HepG2 (cell line): ENCODE measurements at regions not wholly inside any gene's neighbourhood (a gene's known extent, or its start where the extent isn't known, plus 50 kb on each side); places are given as distances from the start of the nearest gene placed in this dataset.

Source experiments
- ATAC-seq: fragments of 200-7000 bp; cut with Tn5 transposase; 3 replicates; pipeline ENCODE4 v1.9.1; 2020; ENCODE audit warnings: mild to moderate bottlenecking, moderate library complexity
- BruUV-seq: library from RNA; stranded (reverse); fragments of 400-500 nt; replicated peaks from 2 replicates; lab custom pipeline; 2021; lab: Mats Ljungman, UMichigan
- CTCF ChIA-PET: fragments of 300-600 bp; formaldehyde crosslinking; extraction: SDS; loops from one replicate; lab custom pipeline; 2021; ENCODE audit warnings: low total read pairs, inconsistent platforms, low intra/inter-chr PET ratio; lab: Yijun Ruan, JAX
- POLR2A ChIA-PET: fragments of 350-600 bp; sonication (Branson Sonifier 250); formaldehyde crosslinking; loops from one replicate; lab custom pipeline; 2020; ENCODE audit warnings: antibody characterized with exemption, inconsistent platforms; lab: Yijun Ruan, JAX
- DNase-seq: peaks from one replicate; pipeline ENCODE4 v3.0.0-alpha.2; 2015; ENCODE audit warnings: low spot score
- FAIRE-seq: peaks from 3 replicates; lab custom pipeline; 2011; peaks lifted over from hg19 to GRCh38; lab: Jason Lieb, UNC
- H2AFZ ChIP-seq: one replicate; pipeline ENCODE4 v1.6.1; 2011; ENCODE audit warnings: low read length, inconsistent platforms
- H3K27ac ChIP-seq: fragments of 300-600 bp; 3 replicates; pipeline ENCODE4 v1.8.0; 2011; ENCODE audit warnings: mixed run types, mild to moderate bottlenecking, mixed read lengths, low read length, inconsistent platforms; ENCODE audit not compliant: insufficient read depth; ENCODE audit errors: extremely low read length
- H3K27me3 ChIP-seq, 2 experiments: fragments of 200-600 bp in 1 of 2; 2 replicates in 1 of 2; 3 replicates in 1 of 2; pipeline versions ENCODE4 v1.6.0 to v1.8.0; 2011; ENCODE audit warnings: low read length in 2 of 2, mild to moderate bottlenecking in 2 of 2, moderate library complexity in 2 of 2, inconsistent platforms in 1 of 2; ENCODE audit not compliant: insufficient read depth in 2 of 2, control insufficient read depth in 1 of 2
- H3K36me3 ChIP-seq, 2 experiments: fragments of 200-600 bp in 1 of 2; replicated peaks in 1 of 2; 2 replicates in 1 of 2; 3 replicates in 1 of 2; pipeline versions ENCODE4 v1.5.1 to v1.8.0; 2011; ENCODE audit warnings: low read length in 2 of 2, inconsistent platforms in 1 of 2; ENCODE audit not compliant: insufficient read depth in 2 of 2, control insufficient read depth in 1 of 2
- H3K4me1 ChIP-seq: 2 replicates; pipeline ENCODE4 v1.5.1; 2012; ENCODE audit warnings: low read length, inconsistent platforms; ENCODE audit not compliant: insufficient read depth
- H3K4me2 ChIP-seq: 2 replicates; pipeline ENCODE4 v1.6.0; 2011; ENCODE audit warnings: low read depth, low read length, inconsistent platforms
- H3K4me3 ChIP-seq, 3 experiments: fragments of 200-600 bp in 1 of 3; sonication (generic), shearing (Covaris generic) in 1 of 3; replicated peaks in 1 of 3; 2 replicates each; pipeline ENCODE4 v1.5.1; 2011 to 2016; ENCODE audit warnings: low read length in 3 of 3, inconsistent platforms in 2 of 3, low read depth in 2 of 3, mild to moderate bottlenecking in 2 of 3, control low read depth in 1 of 3, mixed read lengths in 1 of 3; ENCODE audit not compliant: insufficient read depth in 1 of 3
- H3K79me2 ChIP-seq: one replicate; pipeline ENCODE4 v1.6.1; 2011; ENCODE audit warnings: low read length, inconsistent platforms; ENCODE audit not compliant: insufficient read depth
- H3K9ac ChIP-seq: 2 replicates; pipeline ENCODE4 v1.6.0; 2011; ENCODE audit warnings: mild to moderate bottlenecking, low read depth, low read length, inconsistent platforms; ENCODE audit not compliant: insufficient read depth
- H3K9me3 ChIP-seq: 2 replicates; pipeline ENCODE4 v1.5.1; 2012; ENCODE audit warnings: mild to moderate bottlenecking, low read length
- H4K20me1 ChIP-seq: 2 replicates; pipeline ENCODE4 v1.6.0; 2011; ENCODE audit warnings: inconsistent platforms, mild to moderate bottlenecking, low read length, moderate library complexity; ENCODE audit not compliant: insufficient read depth
- ADNP ChIP-seq: sonication (generic); formaldehyde crosslinking; IDR thresholded peaks from 2 replicates; pipeline ENCODE4 v1.4.0; 2020; ENCODE audit warnings: missing genetic modification reagents
- NR1H2 ChIP-seq: sonication (generic); formaldehyde crosslinking; IDR thresholded peaks from 2 replicates; pipeline ENCODE4 v1.8.1; 2022; ENCODE audit warnings: low read depth, missing genetic modification reagents, borderline replicate concordance
- PRMT3 ChIP-seq: sonication (generic); formaldehyde crosslinking; IDR thresholded peaks from 2 replicates; pipeline ENCODE4 v1.8.1; 2022; ENCODE audit warnings: low read depth, mild to moderate bottlenecking, moderate library complexity, missing genetic modification reagents, borderline replicate concordance
- STAT5B ChIP-seq: sonication (generic); formaldehyde crosslinking; IDR thresholded peaks from 2 replicates; pipeline ENCODE4 v1.4.0; 2020; ENCODE audit warnings: missing genetic modification reagents
- ZNF205 ChIP-seq: IDR thresholded peaks from 2 replicates; pipeline ENCODE4 v1.6.1; 2018; ENCODE audit warnings: missing biosample characterization, missing genetic modification reagents
- ZNF253 ChIP-seq: sonication (generic); formaldehyde crosslinking; IDR thresholded peaks from 2 replicates; pipeline ENCODE4 v1.8.0; 2022; ENCODE audit warnings: mild to moderate bottlenecking, missing genetic modification reagents, borderline replicate concordance
- ZNF34 ChIP-seq: sonication (generic); formaldehyde crosslinking; IDR thresholded peaks from 2 replicates; pipeline ENCODE4 v1.4.0; 2020; ENCODE audit warnings: mild to moderate bottlenecking, missing genetic modification reagents, borderline replicate concordance
- WGBS: methylation state at CpG from one replicate; pipeline ENCODE4 v1.1.6; 2017; ENCODE audit warnings: low lambda C conversion rate; 5-methylcytosine and 5-hydroxymethylcytosine counted together
- in situ Hi-C: cut with HindIII; loops from 2 replicates; pipeline ENCODE4 v1.10.0; 2017; ENCODE audit warnings: low pct_unique_long_range_greater_than_20kb; ENCODE audit not compliant: extremely low pct_ligation_motif_present
- intact Hi-C: fragments of 100-400 bp; cut with micrococcal nuclease; formaldehyde crosslinking; loops from one replicate; pipeline ENCODE4 v1.10.0; 2022; ENCODE audit not compliant: unreplicated experiment
- TF ChIP-seq, protein P1 (sequence below): sonication (generic); formaldehyde crosslinking; IDR thresholded peaks from 2 replicates; pipeline ENCODE4 v1.5.0; 2020; ENCODE audit warnings: mild to moderate bottlenecking, low read depth, missing genetic modification reagents, borderline replicate concordance
- TF ChIP-seq, protein P2 (sequence below): sonication (generic); formaldehyde crosslinking; IDR thresholded peaks from 2 replicates; pipeline ENCODE4 v1.4.0; 2020; ENCODE audit warnings: missing genetic modification reagents
- TF ChIP-seq, protein P3 (sequence below): sonication (generic); formaldehyde crosslinking; IDR thresholded peaks from 2 replicates; pipeline ENCODE4 v1.5.1; 2020; ENCODE audit warnings: mild to moderate bottlenecking, moderate library complexity, missing genetic modification reagents
- TF ChIP-seq, protein P4 (sequence below): sonication (generic); formaldehyde crosslinking; conservative IDR thresholded peaks from 2 replicates; pipeline ENCODE4 v1.8.0; 2022; ENCODE audit warnings: missing genetic modification reagents

DNA sequence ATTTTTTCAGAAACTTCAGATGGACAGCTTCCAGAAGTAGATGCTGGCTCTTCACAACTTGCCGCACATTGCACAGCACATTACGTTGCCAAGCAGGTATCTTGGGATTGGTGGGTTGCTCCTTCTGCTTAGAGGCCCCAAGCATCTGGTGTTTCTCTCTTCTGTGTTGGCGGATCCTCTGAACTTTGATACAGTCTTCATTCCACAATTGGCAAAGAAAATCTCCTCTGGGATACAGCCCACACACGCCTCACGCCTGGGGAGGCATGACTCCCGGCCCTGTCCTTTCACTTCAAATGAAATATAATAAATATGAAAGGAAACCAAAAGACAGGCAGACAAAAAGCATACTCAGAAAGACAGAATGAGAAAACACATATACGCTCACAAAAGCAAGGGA, 72.3 kb upstream of the PPP2R5A start (continued):
- no peak for TF ChIP-seq ADNP (CRISPR knock-in tag)
- no peak for TF ChIP-seq ZNF205 (CRISPR knock-in tag)
- TF ChIP-seq, all 625 proteins: peak for 0

DNA sequence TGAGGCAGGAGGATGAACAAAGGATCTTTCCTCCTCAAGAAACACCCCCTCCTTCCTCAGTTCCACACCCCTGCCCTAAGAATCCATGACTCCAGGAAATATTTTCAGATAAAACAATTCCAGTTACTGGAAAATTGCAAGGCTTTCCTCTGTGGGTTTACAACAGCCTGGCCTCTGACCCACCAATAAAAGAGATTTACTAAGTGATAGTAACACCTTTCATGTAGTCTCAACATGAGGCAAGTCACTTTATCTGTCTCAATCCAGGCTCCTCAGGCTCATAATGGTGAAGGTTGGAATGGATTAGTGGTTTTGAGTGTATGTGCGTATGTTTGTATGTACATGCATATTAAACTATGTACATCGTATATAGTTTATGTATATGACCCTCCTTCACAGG, 71.4 kb upstream of the PPP2R5A start:
- CTCF ChIA-PET, result no interaction called here
- Histone ChIP-seq H3K79me2 (no peaks in the 10 kb centered on the region), H3K27me3 (peaks cover 1 to 8% of the 10 kb centered on the region in 2 experiments; a peak in 3 of 5 replicates), H3K4me1 (peaks cover 24% of the 10 kb centered on the region; the same call in 1 of the 2 replicates), H3K27ac (no peak overlapping the region), H3K4me3 (no peak overlapping the region), H4K20me1 (no peaks in the 10 kb centered on the region), H3K36me3 (no peaks in the 10 kb centered on the region), H3K9me3 (no peaks in the 10 kb centered on the region), H2AFZ (no peak overlapping the region), H3K4me2 (no peak overlapping the region), H3K9ac (no peak overlapping the region)
- POLR2A ChIA-PET, result no interaction called here
- in situ Hi-C loops, result no loop called here
- DNase-seq (no peak), ATAC-seq (no peak), FAIRE-seq (no peak)
- BruUV-seq, result no TSS peak
- intact Hi-C loops, result no loop called here
- WGBS, result 96% methylated on average over 2 of the region's 2 CpGs
- TF ChIP-seq, protein P1, sequence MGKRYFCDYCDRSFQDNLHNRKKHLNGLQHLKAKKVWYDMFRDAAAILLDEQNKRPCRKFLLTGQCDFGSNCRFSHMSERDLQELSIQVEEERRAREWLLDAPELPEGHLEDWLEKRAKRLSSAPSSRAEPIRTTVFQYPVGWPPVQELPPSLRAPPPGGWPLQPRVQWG (CRISPR knock-in tag), result no peak
- TF ChIP-seq ZNF253 (CRISPR knock-in tag) (no peak), STAT5B (no peak), ZNF34 (CRISPR knock-in tag) (no peak), NR1H2 (CRISPR knock-in tag) (no peak), PRMT3 (CRISPR knock-in tag) (no peak)
- TF ChIP-seq, protein P2, sequence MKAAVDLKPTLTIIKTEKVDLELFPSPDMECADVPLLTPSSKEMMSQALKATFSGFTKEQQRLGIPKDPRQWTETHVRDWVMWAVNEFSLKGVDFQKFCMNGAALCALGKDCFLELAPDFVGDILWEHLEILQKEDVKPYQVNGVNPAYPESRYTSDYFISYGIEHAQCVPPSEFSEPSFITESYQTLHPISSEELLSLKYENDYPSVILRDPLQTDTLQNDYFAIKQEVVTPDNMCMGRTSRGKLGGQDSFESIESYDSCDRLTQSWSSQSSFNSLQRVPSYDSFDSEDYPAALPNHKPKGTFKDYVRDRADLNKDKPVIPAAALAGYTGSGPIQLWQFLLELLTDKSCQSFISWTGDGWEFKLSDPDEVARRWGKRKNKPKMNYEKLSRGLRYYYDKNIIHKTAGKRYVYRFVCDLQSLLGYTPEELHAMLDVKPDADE (CRISPR knock-in tag), result no peak
- TF ChIP-seq, protein P3, sequence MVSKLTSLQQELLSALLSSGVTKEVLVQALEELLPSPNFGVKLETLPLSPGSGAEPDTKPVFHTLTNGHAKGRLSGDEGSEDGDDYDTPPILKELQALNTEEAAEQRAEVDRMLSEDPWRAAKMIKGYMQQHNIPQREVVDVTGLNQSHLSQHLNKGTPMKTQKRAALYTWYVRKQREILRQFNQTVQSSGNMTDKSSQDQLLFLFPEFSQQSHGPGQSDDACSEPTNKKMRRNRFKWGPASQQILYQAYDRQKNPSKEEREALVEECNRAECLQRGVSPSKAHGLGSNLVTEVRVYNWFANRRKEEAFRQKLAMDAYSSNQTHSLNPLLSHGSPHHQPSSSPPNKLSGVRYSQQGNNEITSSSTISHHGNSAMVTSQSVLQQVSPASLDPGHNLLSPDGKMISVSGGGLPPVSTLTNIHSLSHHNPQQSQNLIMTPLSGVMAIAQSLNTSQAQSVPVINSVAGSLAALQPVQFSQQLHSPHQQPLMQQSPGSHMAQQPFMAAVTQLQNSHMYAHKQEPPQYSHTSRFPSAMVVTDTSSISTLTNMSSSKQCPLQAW (CRISPR knock-in tag), result no peak
- TF ChIP-seq, protein P4, sequence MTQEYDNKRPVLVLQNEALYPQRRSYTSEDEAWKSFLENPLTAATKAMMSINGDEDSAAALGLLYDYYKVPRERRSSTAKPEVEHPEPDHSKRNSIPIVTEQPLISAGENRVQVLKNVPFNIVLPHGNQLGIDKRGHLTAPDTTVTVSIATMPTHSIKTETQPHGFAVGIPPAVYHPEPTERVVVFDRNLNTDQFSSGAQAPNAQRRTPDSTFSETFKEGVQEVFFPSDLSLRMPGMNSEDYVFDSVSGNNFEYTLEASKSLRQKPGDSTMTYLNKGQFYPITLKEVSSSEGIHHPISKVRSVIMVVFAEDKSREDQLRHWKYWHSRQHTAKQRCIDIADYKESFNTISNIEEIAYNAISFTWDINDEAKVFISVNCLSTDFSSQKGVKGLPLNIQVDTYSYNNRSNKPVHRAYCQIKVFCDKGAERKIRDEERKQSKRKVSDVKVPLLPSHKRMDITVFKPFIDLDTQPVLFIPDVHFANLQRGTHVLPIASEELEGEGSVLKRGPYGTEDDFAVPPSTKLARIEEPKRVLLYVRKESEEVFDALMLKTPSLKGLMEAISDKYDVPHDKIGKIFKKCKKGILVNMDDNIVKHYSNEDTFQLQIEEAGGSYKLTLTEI, result no peak
